HCT116 (cell line): ENCODE measurements at regions not wholly inside any gene's neighbourhood (a gene's known extent, or its start where the extent isn't known, plus 50 kb on each side); places are given as distances from the start of the nearest gene placed in this dataset.

Experiments used
- ATAC-seq: fragments of 200-7000 bp; cut with Tn5 transposase; 2 replicates; pipeline ENCODE4 v1.9.1; 2020; ENCODE audit warnings: mild to moderate bottlenecking, moderate library complexity
- BruUV-seq: library from RNA; stranded (reverse); fragments of 400-500 nt; replicated peaks from 2 replicates; lab custom pipeline; 2021; lab: Mats Ljungman, UMichigan
- CTCF ChIA-PET: fragments of 300-600 bp; sonication (Branson Sonifier 250); formaldehyde crosslinking; loops from one replicate; lab custom pipeline; 2021; ENCODE audit warnings: antibody characterized with exemption; lab: Charles Lee
- POLR2A ChIA-PET: fragments of 300-600, 350-600 bp; sonication (Branson Sonifier 250); formaldehyde crosslinking; loops from one replicate; lab custom pipeline; 2021; ENCODE audit warnings: antibody characterized with exemption; lab: Charles Lee
- RAD21 ChIA-PET, 2 experiments: fragments of 300-600 bp; sonication (Branson Sonifier 250); formaldehyde crosslinking; loops; one replicate each; lab custom pipeline; 2023; ENCODE audit warnings: low total read pairs in 2 of 2; ENCODE audit not compliant: uncharacterized antibody in 2 of 2, unreplicated experiment in 2 of 2, low non-redundant PET in 1 of 2; lab: Charles Lee
- DNase-seq: peaks from one replicate; pipeline ENCODE4 v3.0.0-alpha.2; 2010; ENCODE audit warnings: low read depth, low spot score
- H2AFZ ChIP-seq: fragments of 200-600 bp; shearing (Covaris generic), sonication (generic); 2 replicates; pipeline ENCODE4 v1.6.1; 2017; ENCODE audit warnings: low read depth, mixed run types, mixed read lengths, antibody characterized with exemption, low read length; ENCODE audit not compliant: poor library complexity, severe bottlenecking
- H3K27ac ChIP-seq: 2 replicates; pipeline ENCODE4 v1.5.1; 2012; ENCODE audit warnings: low read depth, low read length
- H3K27me3 ChIP-seq: fragments of 200-600 bp; sonication (generic); 2 replicates; pipeline ENCODE4 v1.6.1; 2016; ENCODE audit warnings: mixed run types, low read length, mixed read lengths; ENCODE audit not compliant: insufficient read depth
- H3K36me3 ChIP-seq, 2 experiments: fragments of 200-500 bp in 1 of 2; fragments of 200-600 bp in 1 of 2; sonication (Bioruptor generic) in 1 of 2; sonication (generic) in 1 of 2; 2 replicates each; pipeline versions ENCODE4 v1.5.1 to v1.6.1; 2014 to 2016; ENCODE audit warnings: low read length in 2 of 2, inconsistent platforms in 1 of 2, mixed read lengths in 1 of 2, mixed run types in 1 of 2; ENCODE audit not compliant: insufficient read depth in 2 of 2, control insufficient read depth in 1 of 2
- H3K4me1 ChIP-seq, 2 experiments: fragments of 200-600 bp in 1 of 2; sonication (generic) in 1 of 2; 2 replicates each; pipeline versions ENCODE4 v1.5.1 to v1.6.1; 2012 to 2017; ENCODE audit warnings: low read length in 2 of 2, inconsistent platforms in 1 of 2, mild to moderate bottlenecking in 1 of 2, mixed read lengths in 1 of 2, mixed run types in 1 of 2, moderate library complexity in 1 of 2; ENCODE audit not compliant: insufficient read depth in 2 of 2, control insufficient read depth in 1 of 2
- H3K4me2 ChIP-seq: fragments of 200-600 bp; sonication (generic); 2 replicates; pipeline ENCODE4 v1.6.1; 2017; ENCODE audit warnings: mixed run types, low read length, mixed read lengths
- H3K4me3 ChIP-seq, 2 experiments: fragments of 200-600 bp in 1 of 2; sonication (generic) in 1 of 2; replicated peaks in 1 of 2; 2 replicates each; pipeline ENCODE4 v1.5.1; 2011 to 2016; ENCODE audit warnings: low read length in 2 of 2, control low read depth in 1 of 2, low read depth in 1 of 2, mild to moderate bottlenecking in 1 of 2, mixed read lengths in 1 of 2, mixed run types in 1 of 2
- H3K79me2 ChIP-seq: fragments of 200-600 bp; sonication (generic); 2 replicates; pipeline ENCODE4 v1.6.1; 2017; ENCODE audit warnings: mild to moderate bottlenecking, mixed run types, low read length, moderate library complexity, mixed read lengths; ENCODE audit not compliant: insufficient read depth
- H3K9ac ChIP-seq: fragments of 200-600 bp; sonication (generic); 2 replicates; pipeline ENCODE4 v1.6.1; 2016; ENCODE audit warnings: low read length, mixed read lengths
- H3K9me2 ChIP-seq: fragments of 200-600 bp; sonication (generic), shearing (Covaris generic); 2 replicates; pipeline ENCODE4 v1.6.1; 2017; ENCODE audit warnings: mixed run types, mild to moderate bottlenecking, moderate library complexity; ENCODE audit not compliant: insufficient read depth
- H3K9me3 ChIP-seq, 2 experiments: fragments of 200-500 bp in 1 of 2; fragments of 200-600 bp in 1 of 2; sonication (Bioruptor generic) in 1 of 2; sonication (generic) in 1 of 2; 2 replicates each; pipeline ENCODE4 v1.6.1; 2014 to 2017; ENCODE audit warnings: low read length in 2 of 2, mixed read lengths in 2 of 2, inconsistent platforms in 1 of 2, low read depth in 1 of 2, mild to moderate bottlenecking in 1 of 2, mixed run types in 1 of 2, moderate library complexity in 1 of 2; ENCODE audit not compliant: control insufficient read depth in 1 of 2, insufficient read depth in 1 of 2
- H4K20me1 ChIP-seq: fragments of 200-600 bp; sonication (generic), shearing (Covaris generic); 2 replicates; pipeline ENCODE4 v1.6.1; 2017; ENCODE audit warnings: mixed run types, mild to moderate bottlenecking, moderate library complexity; ENCODE audit not compliant: insufficient read depth
- ATF3 ChIP-seq: IDR thresholded peaks from 2 replicates; pipeline ENCODE4 v1.6.1; 2012
- CEBPB ChIP-seq: IDR thresholded peaks from 2 replicates; pipeline ENCODE4 v1.6.1; 2012; ENCODE audit warnings: low read depth
- CTCF ChIP-seq, 3 experiments: fragments of 200-600 bp in 1 of 3; sonication (generic) in 1 of 3; IDR thresholded peaks in 2 of 3; conservative IDR thresholded peaks in 1 of 3; 2 replicates each; pipeline ENCODE4 v1.5.1; 2012 to 2017; ENCODE audit warnings: low read depth in 2 of 3, low read length in 2 of 3, antibody characterized with exemption in 1 of 3, borderline replicate concordance in 1 of 3, control low read depth in 1 of 3, mild to moderate bottlenecking in 1 of 3, mixed read lengths in 1 of 3, mixed run types in 1 of 3, moderate library complexity in 1 of 3; ENCODE audit not compliant: insufficient read depth in 1 of 3
- EGR1 ChIP-seq: IDR thresholded peaks from 2 replicates; pipeline ENCODE4 v1.6.1; 2012; ENCODE audit warnings: low read depth
- EZH2phosphoT487 ChIP-seq: fragments of 200-600 bp; IDR thresholded peaks from 2 replicates; pipeline ENCODE4 v1.6.1; 2018; ENCODE audit warnings: antibody characterized with exemption, borderline replicate concordance
- JUND ChIP-seq: IDR thresholded peaks from 2 replicates; pipeline ENCODE4 v1.6.1; 2012
- MAX ChIP-seq: IDR thresholded peaks from 2 replicates; pipeline ENCODE4 v1.6.1; 2012
- POLR2A ChIP-seq: IDR thresholded peaks from 2 replicates; pipeline ENCODE4 v1.7.0; 2011; ENCODE audit warnings: borderline replicate concordance; ENCODE audit not compliant: insufficient read depth, insufficient read length; ENCODE audit errors: extremely low read depth
- RAD21 ChIP-seq: IDR thresholded peaks from 2 replicates; pipeline ENCODE4 v1.6.1; 2012; ENCODE audit warnings: low read depth, mild to moderate bottlenecking
- REST ChIP-seq: IDR thresholded peaks from 2 replicates; pipeline ENCODE4 v1.6.1; 2012; ENCODE audit warnings: low read depth
- SRF ChIP-seq: IDR thresholded peaks from 2 replicates; pipeline ENCODE4 v1.6.1; 2012; ENCODE audit warnings: low read depth
- ZNF274 ChIP-seq: fragments of 200-500 bp; sonication (Bioruptor generic); IDR thresholded peaks from 2 replicates; pipeline ENCODE4 v1.6.1; 2014; ENCODE audit warnings: mild to moderate bottlenecking, low read depth, low read length, inconsistent platforms
- intact Hi-C: fragments of 100-400 bp; cut with micrococcal nuclease; formaldehyde crosslinking; loops from 2 replicates; pipeline ENCODE4 v1.10.0; 2022

GRCh38 chr1:106659490-106660244 lies 396.8 kb upstream of the PRMT6 start (continued):
- no peak for TF ChIP-seq REST

- H3K27me3 ChIP-seq, result no peaks in the 10 kb centered on the region
- no peak overlapping the region for H3K4me2 ChIP-seq
- no peak overlapping the region for H3K4me3 ChIP-seq
- no peak overlapping the region for H3K27ac ChIP-seq
- ChIA-PET POLR2A (no interaction called here), RAD21 (no interaction called here), CTCF (no interaction called here)
- intact Hi-C loops, result no loop called here
- H3K36me3 ChIP-seq, result no peaks in the 10 kb centered on the region
- no peak overlapping the region for H2AFZ ChIP-seq
- H3K4me1 ChIP-seq, result no peaks in the 10 kb centered on the region
- no peaks in the 10 kb centered on the region for H3K79me2 ChIP-seq
- no peaks in the 10 kb centered on the region for H4K20me1 ChIP-seq
- H3K9ac ChIP-seq, result no peak overlapping the region
- no peaks in the 10 kb centered on the region; a peak in 2 of 4 replicates for H3K9me3 ChIP-seq
- H3K9me2 ChIP-seq, result no peaks in the 10 kb centered on the region
- no peak for ATAC-seq
- DNase-seq, result no peak
- no peak for TF ChIP-seq JUND
- TF ChIP-seq CTCF (IDR thresholded peaks at IDR 0.05 in 2 of 3, conservative IDR thresholded peaks at IDR 0.05 in 1 of 3; ENCODE audit: borderline replicate concordance in 1 of 3, insufficient read depth in 1 of 3, low read depth in 2 of 3, low read length in 2 of 3), result no peak
- no peak for TF ChIP-seq EZH2phosphoT487
- no peak for TF ChIP-seq EGR1
- TF ChIP-seq SRF, result no peak
- no peak for TF ChIP-seq MAX
- TF ChIP-seq RAD21, result no peak
- no peak for TF ChIP-seq ATF3
- TF ChIP-seq CEBPB, result no peak
- no peak for TF ChIP-seq ZNF274
- TF ChIP-seq POLR2A, result no peak
- TF ChIP-seq, all 23 proteins: peak for 0
- no TSS peak for BruUV-seq
These were observed 380.9 kb upstream of the PRMT6 start for GRCh38 chr1:106675558-106675957.
